NCI-H345 (cell line): ENCODE measurements at regions not wholly inside any gene's neighbourhood (a gene's known extent, or its start where the extent isn't known, plus 50 kb on each side); places are given as distances from the start of the nearest gene placed in this dataset.

Experiments
- DNase-seq: peaks from one replicate; lab custom pipeline; 2025; lab: John Stamatoyannopoulos, UW

GRCh38 chr17:77854759-77855745, 103.5 kb upstream of the TNRC6C start:
- DNase-seq, result no peak

DNA sequence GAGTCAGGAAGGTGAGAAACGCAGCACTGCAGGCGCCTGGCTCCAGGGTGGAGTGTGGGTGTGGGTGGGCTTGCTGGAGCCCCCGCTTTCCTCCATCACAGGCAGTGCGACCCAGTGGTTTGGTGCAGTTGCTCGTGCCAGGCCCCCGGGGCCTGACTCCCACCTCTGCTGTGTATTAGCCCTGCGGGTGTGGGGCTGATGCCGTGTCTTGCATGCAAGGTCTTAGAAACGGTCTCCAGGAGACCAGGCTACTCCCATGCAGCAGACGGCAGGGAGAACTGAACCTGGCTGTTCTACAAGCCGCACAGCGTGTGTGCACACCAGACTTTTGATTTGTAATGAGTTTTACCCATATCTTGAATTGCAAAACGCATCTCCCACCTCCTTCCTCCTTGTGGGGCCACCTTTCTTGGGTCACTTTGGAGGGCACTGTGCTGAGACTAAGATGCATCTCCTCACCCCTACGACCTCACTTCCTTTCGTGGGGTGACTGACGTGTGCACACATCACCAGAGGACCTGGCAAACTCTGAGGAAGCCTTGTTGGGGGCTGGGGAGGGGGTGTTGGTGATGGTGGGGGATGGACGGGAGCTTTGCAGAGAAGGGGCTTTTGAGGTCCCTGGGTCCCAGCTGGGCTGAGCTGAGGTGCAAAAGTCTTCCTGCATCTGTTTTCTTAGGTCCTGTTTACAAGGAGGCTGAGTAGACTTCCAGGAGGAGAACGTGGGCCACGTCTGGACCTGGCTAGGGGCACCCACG, 101.8 kb upstream of the TNRC6C start:
- no peak for DNase-seq

DNA sequence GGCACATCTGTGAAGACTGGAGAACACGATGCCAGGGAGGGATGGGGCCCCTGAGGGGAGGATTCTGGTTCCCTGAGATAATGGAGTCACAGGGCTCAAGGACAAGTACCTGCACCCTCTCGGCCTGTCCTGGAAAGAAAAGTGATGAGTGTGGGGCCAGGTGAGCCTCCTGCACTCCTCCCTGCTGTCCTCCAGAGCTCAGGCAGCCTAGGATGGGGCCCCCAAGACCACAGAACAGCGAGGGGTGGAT, 101.3 kb upstream of the TNRC6C start:
- DNase-seq, result no peak

GRCh38 chr17:77857613-77858012, 100.9 kb upstream of the TNRC6C start:
- no peak for DNase-seq

DNA sequence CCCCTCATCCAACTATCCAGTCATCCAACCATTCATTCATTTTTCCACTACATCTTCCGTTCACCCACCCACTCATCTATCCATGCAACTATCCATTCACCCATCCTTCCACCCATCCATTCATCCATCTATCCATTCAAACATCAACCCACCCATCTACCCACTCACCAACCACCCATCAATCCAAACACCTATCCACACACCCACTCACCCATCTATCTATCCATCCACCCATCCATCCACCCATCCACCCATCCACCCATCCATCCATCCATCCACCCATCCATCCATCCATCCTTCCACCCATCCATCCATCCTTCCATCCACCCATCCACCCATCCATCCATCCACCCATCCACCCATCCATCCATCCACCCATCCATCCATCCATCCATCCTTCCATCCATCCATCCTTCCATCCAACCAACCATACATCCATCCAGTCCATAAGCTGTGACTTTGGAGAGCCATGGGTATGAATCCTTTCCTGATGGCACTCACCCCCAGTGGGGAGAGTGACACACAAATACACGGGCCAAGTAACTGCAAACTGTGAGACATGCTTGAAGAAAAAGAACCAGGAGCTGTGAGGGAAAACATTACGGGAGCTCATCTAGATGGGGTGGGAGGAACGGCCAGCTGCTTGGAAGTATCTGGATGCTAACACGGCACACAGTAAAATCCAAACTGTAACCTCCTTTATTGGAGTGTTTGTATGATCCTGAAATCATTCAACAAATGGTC, 100.0 kb upstream of the TNRC6C start:
- no peak for DNase-seq

GRCh38 chr17:77859035-77859810, 99.3 kb upstream of the TNRC6C start:
- no peak for DNase-seq

DNA sequence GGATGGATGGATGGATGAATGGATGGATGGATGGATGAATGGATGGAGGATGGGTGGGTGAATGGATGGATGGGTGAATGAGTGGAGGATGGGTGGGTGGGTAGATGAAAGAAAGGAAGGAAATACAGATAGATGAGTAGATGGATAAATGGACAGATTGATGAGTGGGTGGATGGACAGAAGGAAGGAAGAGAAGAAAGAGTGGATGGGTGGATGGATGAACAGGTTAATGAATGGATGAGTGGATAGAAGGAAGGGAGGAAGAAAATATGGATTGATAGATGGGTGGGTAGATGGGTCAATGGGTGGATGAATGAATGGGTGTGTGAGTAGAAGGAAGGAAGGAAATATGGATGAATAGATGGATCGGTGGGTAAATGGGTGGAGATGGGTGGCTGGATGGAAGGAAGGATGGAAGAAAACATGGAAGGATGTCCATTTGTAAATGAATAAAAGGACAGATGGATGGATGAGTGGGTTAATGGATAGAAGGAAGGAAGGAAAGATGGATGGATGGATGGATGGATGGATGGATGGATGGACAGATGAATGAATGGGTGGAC, 97.3 kb upstream of the TNRC6C start:
- no peak for DNase-seq

- DNase-seq, result no peak
Observed at GRCh38 chr17:77861981-77862645, 96.4 kb upstream of the TNRC6C start.

GRCh38 chr17:77862890-77863813, 95.4 kb upstream of the TNRC6C start:
- no peak for DNase-seq

GRCh38 chr17:77863814-77864161, 94.7 kb upstream of the TNRC6C start:
- DNase-seq, result no peak

DNA sequence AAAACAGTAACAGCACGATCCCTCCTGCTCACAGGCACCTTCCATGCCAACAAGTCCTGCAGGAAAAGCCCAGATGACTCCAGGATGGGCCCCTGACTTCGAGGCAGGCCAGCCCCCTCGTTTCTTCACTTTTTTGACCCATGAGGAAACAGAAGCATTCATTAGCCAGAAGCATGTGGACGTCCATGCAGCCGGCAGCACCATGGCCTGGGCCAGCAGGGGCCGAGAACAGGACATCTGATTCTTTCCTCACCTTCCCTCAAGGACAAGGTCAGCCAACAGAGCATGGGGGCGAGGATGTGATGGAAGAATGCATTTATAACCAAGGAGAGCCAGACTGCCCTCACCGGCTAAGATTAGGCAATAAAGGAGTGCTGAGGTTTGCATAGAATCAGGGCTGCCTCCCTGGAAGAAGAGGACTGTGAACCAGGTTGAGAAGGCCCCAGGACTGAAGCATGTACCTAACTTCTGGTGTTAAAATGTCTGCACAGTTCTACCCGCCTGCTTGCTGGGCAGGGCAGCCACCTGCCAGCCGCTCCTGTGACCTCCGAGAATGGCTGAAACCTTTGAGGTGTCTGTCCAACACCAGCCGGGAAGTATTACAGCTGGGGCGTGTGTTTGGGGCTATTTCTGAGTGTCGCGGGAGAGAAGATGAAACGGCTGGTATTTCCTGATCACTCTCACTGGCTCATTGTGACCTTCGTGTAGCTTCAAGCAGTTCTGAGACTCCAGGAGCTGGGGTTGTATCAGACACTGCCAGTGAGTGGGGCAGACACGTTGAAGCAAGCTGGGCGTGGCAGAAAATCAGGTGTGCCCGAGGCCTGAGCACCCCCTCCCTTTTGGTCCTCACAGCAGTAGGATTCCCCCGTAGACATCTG, 94.0 kb upstream of the TNRC6C start:
- DNase-seq, result no peak

DNA sequence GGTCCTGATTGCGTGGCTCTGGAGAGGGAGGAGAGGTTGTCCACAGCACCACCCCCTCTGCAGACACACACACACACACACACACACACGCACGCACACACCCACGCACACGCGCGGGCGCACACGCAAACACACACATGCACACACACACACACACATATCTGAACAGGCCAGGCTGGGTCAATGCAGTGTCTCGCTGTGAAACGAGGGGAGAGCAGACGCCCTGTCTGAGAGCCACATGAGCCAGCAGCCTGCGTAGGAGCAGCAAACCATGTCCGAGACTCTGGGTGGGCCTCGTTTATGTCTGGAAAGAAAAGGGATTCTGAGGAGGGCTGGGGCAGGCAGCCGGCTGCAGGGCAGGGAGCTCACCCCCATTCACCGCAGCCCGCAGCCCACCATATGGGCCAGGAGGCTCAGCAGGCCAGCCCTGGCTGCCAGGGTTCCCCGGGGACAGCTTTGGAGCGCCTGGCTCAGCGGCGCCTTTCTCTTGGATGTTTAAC, 93.3 kb upstream of the TNRC6C start:
- DNase-seq, result no peak

DNA sequence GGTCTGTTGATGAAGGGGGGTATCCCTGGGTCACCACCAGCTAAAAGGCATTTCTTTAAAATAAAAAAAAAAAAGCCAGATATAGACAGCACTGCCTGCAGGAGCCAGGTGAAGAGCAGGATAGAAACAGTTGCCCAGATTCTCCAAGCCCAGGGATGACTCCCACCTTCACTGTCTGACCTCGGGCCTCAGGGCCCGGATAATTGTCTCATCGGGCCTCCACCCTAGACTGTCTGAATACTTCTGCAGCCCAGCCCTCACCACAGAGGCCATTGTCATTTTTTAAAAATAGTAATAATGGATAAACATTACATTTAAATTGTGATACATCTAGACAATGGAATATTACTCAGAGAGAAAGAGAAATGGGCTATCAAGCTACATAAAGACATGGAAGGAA, 92.8 kb upstream of the TNRC6C start:
- no peak for DNase-seq

GRCh38 chr17:77867308-77867781, 91.2 kb upstream of the TNRC6C start:
- no peak for DNase-seq

DNA sequence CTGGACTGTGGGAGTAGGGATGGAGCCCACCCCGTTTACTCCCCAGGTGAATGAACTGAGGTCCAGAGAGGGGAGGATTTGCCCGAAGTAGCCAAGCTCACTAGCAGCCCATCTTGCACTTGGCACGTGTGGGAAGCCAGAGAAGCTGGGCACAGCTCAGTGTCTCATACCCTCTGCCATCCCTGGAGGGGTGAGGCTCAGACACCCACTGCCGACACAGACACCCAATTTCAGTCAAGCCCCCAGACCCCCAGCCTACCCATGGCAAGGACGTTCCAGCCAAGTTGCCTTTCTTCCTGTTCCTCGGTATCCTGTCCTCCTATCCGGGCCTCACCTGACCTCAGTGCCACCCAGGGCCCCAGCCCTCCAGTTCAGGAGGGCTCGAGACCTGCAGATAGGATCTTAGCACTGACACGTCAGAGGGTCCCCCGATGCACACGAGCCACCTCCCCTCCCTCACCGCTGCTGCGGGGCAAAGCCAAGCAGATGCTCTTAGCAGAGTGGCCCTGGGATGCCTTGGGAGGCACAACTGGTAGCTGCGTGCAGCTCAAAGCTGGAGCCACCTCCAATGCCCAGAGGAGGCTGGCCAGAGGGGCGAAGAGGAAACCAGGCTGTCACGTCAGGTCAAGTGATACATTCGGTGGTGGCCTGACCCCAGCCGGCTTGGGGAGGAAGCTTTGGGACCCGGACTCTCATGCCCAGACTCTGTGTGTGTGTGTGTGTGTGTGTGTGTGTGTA, 90.4 kb upstream of the TNRC6C start:
- DNase-seq, result no peak

DNA sequence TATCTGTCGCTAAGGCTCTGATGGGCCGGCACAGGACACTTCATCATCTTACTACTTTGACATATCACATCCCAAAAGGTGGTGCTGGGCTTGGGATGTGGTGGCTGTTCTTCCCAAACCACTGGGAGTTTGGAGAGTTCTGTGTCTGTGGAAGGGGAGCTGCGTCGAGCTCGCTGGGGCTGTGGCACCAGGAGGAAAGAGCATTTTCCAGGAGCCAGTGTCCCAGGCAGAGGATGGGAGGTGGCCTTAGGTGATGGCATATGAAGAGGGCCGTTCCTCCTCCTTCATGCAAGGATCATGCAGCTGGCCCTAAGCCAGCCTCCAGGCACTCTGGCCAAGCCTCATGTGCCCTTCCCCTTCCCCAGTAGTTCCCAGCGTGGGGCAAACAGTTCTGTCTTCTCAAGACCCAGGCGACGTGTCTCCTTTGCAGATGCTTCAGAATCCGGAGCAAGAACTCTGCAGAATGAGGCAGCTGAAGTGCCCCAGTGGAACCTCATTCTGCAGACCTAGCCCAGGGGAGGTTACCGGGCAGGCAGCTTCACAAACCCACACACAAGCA, 89.4 kb upstream of the TNRC6C start:
- DNase-seq, result no peak

DNA sequence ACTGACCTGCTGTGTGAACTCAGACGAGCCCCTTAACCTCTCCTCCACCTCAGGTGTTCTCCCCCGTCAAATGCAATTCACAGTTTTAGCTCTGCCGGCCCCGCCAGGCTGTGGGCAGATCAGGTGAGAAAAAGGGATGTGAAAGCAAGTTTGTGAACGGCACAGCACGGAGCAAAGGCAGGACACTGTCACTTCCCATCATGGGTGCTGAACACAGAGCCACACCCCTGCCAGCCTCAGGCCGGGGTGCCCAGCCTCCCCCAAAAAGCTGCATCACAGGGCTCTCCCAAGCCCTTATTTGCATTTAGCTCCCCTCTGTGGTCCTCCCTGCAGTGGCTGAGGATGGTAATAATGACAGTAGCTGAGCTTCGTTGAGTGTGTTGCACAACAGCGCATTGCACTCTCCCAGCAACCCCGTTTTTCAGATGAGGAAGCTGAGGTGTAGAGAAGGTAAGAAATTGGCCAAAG, 88.8 kb upstream of the TNRC6C start:
- no peak for DNase-seq

GRCh38 chr17:77872199-77872598, 86.3 kb upstream of the TNRC6C start:
- no peak for DNase-seq
